NB4 (cell line): ENCODE measurements at regions not wholly inside any gene's neighbourhood (a gene's known extent, or its start where the extent isn't known, plus 50 kb on each side); places are given as distances from the start of the nearest gene placed in this dataset.

ENCODE experiments used
- MYC ChIP-seq: IDR thresholded peaks from 2 replicates; pipeline ENCODE4 v1.6.1; 2011; ENCODE audit warnings: low read depth, low read length
- POLR2A ChIP-seq: IDR thresholded peaks from 2 replicates; pipeline ENCODE4 v1.6.1; 2011; ENCODE audit warnings: mild to moderate bottlenecking; ENCODE audit not compliant: insufficient read length; ENCODE audit errors: extremely low read depth
- TF ChIP-seq, protein P1 (sequence below): IDR thresholded peaks from one replicate; pipeline ENCODE4 v1.5.1; 2012; ENCODE audit warnings: low read depth, low read length
- TF ChIP-seq, protein P2 (sequence below): IDR thresholded peaks from 2 replicates; pipeline ENCODE4 v1.6.1; 2011; ENCODE audit warnings: low read depth, low read length

DNA sequence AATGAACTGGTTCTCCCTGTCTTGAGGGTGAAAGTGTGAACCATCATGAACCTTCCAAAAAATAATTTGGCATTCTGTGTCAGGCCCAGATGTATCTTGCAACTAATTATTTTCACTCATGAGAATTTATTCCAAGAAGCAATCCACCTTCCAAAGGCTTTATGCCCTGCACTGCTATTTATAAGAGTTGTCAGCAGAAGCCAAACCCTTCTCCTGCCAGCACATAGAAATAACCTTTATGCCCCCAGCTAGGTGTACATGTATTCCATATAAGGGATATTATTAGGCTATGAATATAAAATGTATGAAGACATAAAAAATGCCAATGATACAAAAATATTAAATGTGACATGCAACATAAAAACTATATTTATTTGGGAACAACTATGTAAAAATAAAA is 69.0 kb upstream of the GDF10 start:
- TF ChIP-seq POLR2A (no peak), MYC (no peak)
- TF ChIP-seq, protein P1, sequence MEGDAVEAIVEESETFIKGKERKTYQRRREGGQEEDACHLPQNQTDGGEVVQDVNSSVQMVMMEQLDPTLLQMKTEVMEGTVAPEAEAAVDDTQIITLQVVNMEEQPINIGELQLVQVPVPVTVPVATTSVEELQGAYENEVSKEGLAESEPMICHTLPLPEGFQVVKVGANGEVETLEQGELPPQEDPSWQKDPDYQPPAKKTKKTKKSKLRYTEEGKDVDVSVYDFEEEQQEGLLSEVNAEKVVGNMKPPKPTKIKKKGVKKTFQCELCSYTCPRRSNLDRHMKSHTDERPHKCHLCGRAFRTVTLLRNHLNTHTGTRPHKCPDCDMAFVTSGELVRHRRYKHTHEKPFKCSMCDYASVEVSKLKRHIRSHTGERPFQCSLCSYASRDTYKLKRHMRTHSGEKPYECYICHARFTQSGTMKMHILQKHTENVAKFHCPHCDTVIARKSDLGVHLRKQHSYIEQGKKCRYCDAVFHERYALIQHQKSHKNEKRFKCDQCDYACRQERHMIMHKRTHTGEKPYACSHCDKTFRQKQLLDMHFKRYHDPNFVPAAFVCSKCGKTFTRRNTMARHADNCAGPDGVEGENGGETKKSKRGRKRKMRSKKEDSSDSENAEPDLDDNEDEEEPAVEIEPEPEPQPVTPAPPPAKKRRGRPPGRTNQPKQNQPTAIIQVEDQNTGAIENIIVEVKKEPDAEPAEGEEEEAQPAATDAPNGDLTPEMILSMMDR, result no peak
- TF ChIP-seq, protein P2, sequence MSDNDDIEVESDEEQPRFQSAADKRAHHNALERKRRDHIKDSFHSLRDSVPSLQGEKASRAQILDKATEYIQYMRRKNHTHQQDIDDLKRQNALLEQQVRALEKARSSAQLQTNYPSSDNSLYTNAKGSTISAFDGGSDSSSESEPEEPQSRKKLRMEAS, result no peak
